ENCODE measurements at regions not wholly inside any gene's neighbourhood (a gene's known extent, or its start where the extent isn't known, plus 50 kb on each side); places are given as distances from the start of the nearest gene placed in this dataset.

DNA sequence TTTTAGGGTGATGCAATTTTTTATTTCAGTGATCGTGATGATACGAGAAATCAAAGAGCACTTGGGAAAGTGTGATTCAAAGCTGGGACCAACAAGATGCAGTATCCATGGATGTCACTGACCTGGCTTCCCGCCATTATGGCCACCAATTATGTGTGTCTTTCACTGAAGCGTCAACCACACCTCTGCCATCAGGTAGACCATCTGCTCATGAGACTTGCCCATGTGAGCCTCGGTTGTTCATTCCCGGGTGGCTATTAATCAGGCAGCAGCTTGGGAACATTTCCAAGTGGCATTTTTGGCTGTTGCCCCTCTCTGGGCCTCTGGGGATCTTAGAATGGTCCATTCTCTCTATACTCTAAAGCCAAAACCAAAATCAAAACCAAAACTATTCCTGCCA, 436.0 kb upstream of the ADAMTSL1 start (continued):
- TF ChIP-seq PCBP2 (IDR thresholded peaks at IDR 0.05; ENCODE audit: low read depth, low read length, poor library complexity, severe bottlenecking) (no peak), HDAC2 (IDR thresholded peaks at IDR 0.05) (no peak), ZC3H8 (IDR thresholded peaks at IDR 0.05) (no peak), ZNF140 (CRISPR knock-in tag; IDR thresholded peaks at IDR 0.05) (no peak)

DNA sequence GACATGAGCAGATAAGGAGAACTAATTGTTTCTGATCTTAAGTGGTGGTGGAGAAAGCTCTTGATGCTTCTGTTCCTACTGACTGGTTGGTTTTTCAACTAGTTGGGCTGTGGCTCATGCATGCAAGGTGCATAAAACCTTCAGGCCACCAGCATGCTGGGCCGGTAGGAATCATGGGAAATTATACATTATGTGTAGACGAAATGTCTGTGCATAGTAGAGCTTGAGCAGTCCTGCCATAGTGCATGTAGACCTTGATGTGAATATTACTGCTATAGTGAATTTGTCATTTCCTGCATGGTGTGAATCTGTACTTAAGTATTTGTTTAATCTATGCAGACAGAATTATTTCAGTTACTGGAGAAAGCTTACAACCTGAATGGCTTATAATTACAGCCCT, 433.6 kb upstream of the ADAMTSL1 start:
- Histone ChIP-seq H3K79me2 (ENCODE audit: control insufficient read depth, insufficient read depth, low read length) (no peaks in the 10 kb centered on the region), H3K9ac (ENCODE audit: insufficient read depth in 1 of 2, low read depth in 2 of 2, low read length in 2 of 2) (no peak overlapping the region), H4K20me1 (replicated peaks; ENCODE audit: control insufficient read depth, insufficient read depth, low read length) (no peaks in the 10 kb centered on the region), H3K4me3 (no peak overlapping the region), H3K36me3 (ENCODE audit: control insufficient read depth, insufficient read depth, low read length) (no peaks in the 10 kb centered on the region), H3K27me3 (ENCODE audit: control insufficient read depth in 2 of 2, insufficient read depth in 2 of 2, low read length in 2 of 2) (no peaks in the 10 kb centered on the region), H3K9me3 (replicated peaks; ENCODE audit: control insufficient read depth, insufficient read depth, low read depth, low read length) (no peaks in the 10 kb centered on the region), H3K27ac (ENCODE audit: extremely low read depth, low read depth, low read length) (no peak overlapping the region), H3K4me2 (ENCODE audit: insufficient read depth, low read length) (no peak overlapping the region), H3K4me1 (replicated peaks in 1 of 2; ENCODE audit: control insufficient read depth in 2 of 2, insufficient read depth in 2 of 2, low read length in 2 of 2) (no peaks in the 10 kb centered on the region), H2AFZ (ENCODE audit: low read depth, low read length) (no peak overlapping the region), H3K9me1 (ENCODE audit: control insufficient read depth, insufficient read depth, low read length) (no peaks in the 10 kb centered on the region)
- intact Hi-C loops (cut with micrococcal nuclease) = no loop called here
- WGBS (ENCODE audit: insufficient coverage, low coverage, missing lambda C conversion rate) = 0% methylated on average over 2 of the region's 2 CpGs
- BruUV-seq (replicated peaks) = no TSS peak
- DNase-seq (ENCODE audit: extremely low read depth in 1 of 4, low spot score in 3 of 4) (no peak), ATAC-seq (no peak), FAIRE-seq (no peak)
- ChIA-PET CTCF (ENCODE audit: low intra/inter-chr PET ratio) (no interaction called here), POLR2A (no interaction called here)
- in situ Hi-C loops (cut with MboI) = no loop called here
- TF ChIP-seq, protein P1, sequence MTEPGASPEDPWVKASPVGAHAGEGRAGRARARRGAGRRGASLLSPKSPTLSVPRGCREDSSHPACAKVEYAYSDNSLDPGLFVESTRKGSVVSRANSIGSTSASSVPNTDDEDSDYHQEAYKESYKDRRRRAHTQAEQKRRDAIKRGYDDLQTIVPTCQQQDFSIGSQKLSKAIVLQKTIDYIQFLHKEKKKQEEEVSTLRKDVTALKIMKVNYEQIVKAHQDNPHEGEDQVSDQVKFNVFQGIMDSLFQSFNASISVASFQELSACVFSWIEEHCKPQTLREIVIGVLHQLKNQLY (CRISPR knock-in tag; conservative IDR thresholded peaks at IDR 0.05) = no peak
- TF ChIP-seq, protein P2, sequence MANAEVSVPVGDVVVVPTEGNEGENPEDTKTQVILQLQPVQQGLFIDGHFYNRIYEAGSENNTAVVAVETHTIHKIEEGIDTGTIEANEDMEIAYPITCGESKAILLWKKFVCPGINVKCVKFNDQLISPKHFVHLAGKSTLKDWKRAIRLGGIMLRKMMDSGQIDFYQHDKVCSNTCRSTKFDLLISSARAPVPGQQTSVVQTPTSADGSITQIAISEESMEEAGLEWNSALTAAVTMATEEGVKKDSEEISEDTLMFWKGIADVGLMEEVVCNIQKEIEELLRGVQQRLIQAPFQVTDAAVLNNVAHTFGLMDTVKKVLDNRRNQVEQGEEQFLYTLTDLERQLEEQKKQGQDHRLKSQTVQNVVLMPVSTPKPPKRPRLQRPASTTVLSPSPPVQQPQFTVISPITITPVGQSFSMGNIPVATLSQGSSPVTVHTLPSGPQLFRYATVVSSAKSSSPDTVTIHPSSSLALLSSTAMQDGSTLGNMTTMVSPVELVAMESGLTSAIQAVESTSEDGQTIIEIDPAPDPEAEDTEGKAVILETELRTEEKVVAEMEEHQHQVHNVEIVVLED (CRISPR knock-in tag; IDR thresholded peaks at IDR 0.05) = no peak
- TF ChIP-seq IFI16 (CRISPR knock-in tag; IDR thresholded peaks at IDR 0.05) = no peak
- TF ChIP-seq ZZZ3 (IDR thresholded peaks at IDR 0.05) = no peak
- TF ChIP-seq TBL1XR1 (IDR thresholded peaks at IDR 0.05; ENCODE audit: low read length in 2 of 2) = no peak
- no peak for TF ChIP-seq ZBTB1 (CRISPR knock-in tag; IDR thresholded peaks at IDR 0.05; ENCODE audit: borderline replicate concordance, low read depth)

Measured in K562 (cell line).